MM.1S (cell line): ENCODE measurements at regions not wholly inside any gene's neighbourhood (a gene's known extent, or its start where the extent isn't known, plus 50 kb on each side); places are given as distances from the start of the nearest gene placed in this dataset.

ENCODE experiments used
- DNase-seq: peaks from one replicate; pipeline ENCODE4 v3.0.0-alpha.2; 2015
- H2AFZ ChIP-seq: fragments of 300-600 bp; sonication (generic); 2 replicates; pipeline ENCODE4 v1.6.0; 2016; ENCODE audit warnings: antibody characterized with exemption, low read length
- H3F3A ChIP-seq: fragments of 300-600 bp; sonication (generic); 2 replicates; pipeline ENCODE4 v1.6.1; 2016; ENCODE audit warnings: mild to moderate bottlenecking, antibody characterized with exemption, low read length, moderate library complexity, mixed read lengths; ENCODE audit not compliant: insufficient read depth
- H3K27ac ChIP-seq: fragments of 300-600 bp; sonication (generic); 2 replicates; pipeline ENCODE4 v1.5.1; 2016; ENCODE audit warnings: mild to moderate bottlenecking, low read length
- H3K27me3 ChIP-seq: fragments of 300-600 bp; sonication (generic); replicated peaks from 2 replicates; pipeline ENCODE4 v1.6.0; 2016; ENCODE audit warnings: low read length; ENCODE audit not compliant: insufficient read depth
- H3K36me3 ChIP-seq: fragments of 300-600 bp; sonication (generic); replicated peaks from 2 replicates; pipeline ENCODE4 v1.6.1; 2016; ENCODE audit warnings: mild to moderate bottlenecking, low read length, mixed read lengths; ENCODE audit not compliant: insufficient read depth
- H3K4me1 ChIP-seq: fragments of 300-600 bp; sonication (generic); 2 replicates; pipeline ENCODE4 v1.6.1; 2016; ENCODE audit warnings: low read length, mixed read lengths
- H3K4me2 ChIP-seq: fragments of 300-600 bp; sonication (generic); 2 replicates; pipeline ENCODE4 v1.6.0; 2016; ENCODE audit warnings: low read depth, low read length
- H3K4me3 ChIP-seq: fragments of 300-600 bp; sonication (generic); 2 replicates; pipeline ENCODE4 v1.5.1; 2016; ENCODE audit warnings: low read length, mixed read lengths
- H3K79me2 ChIP-seq: fragments of 300-600 bp; sonication (generic); 2 replicates; pipeline ENCODE4 v1.6.1; 2016; ENCODE audit warnings: mixed run types, low read length, mixed read lengths
- H3K9ac ChIP-seq: fragments of 300-600 bp; sonication (generic); 2 replicates; pipeline ENCODE4 v1.6.1; 2016; ENCODE audit warnings: low read length, mixed read lengths
- H3K9me2 ChIP-seq: fragments of 300-600 bp; sonication (generic); replicated peaks from 2 replicates; pipeline ENCODE4 v1.6.1; 2016; ENCODE audit warnings: mild to moderate bottlenecking, low read length, mixed read lengths; ENCODE audit not compliant: insufficient read depth
- H3K9me3 ChIP-seq: fragments of 300-600 bp; sonication (generic); replicated peaks from 2 replicates; pipeline ENCODE4 v1.6.1; 2016; ENCODE audit warnings: mild to moderate bottlenecking, low read length, mixed read lengths; ENCODE audit not compliant: insufficient read depth
- H4K20me1 ChIP-seq: fragments of 300-600 bp; sonication (generic); 2 replicates; pipeline ENCODE4 v1.6.1; 2016; ENCODE audit warnings: mild to moderate bottlenecking, low read length, moderate library complexity, mixed read lengths; ENCODE audit not compliant: insufficient read depth
- EZH2 ChIP-seq: fragments of 300-600 bp; sonication (generic); optimal IDR thresholded peaks from 2 replicates; pipeline ENCODE3; 2017; ENCODE audit warnings: low read depth, mild to moderate bottlenecking, antibody characterized with exemption, low read length, mixed read lengths
- EZH2phosphoT487 ChIP-seq: fragments of 300-600 bp; sonication (generic); IDR thresholded peaks from 2 replicates; pipeline ENCODE4 v1.6.1; 2018; ENCODE audit warnings: antibody characterized with exemption, low read length
- TF ChIP-seq, protein P1 (sequence below): fragments of 300-600 bp; sonication (generic); IDR thresholded peaks from 2 replicates; pipeline ENCODE4 v1.5.1; 2016; ENCODE audit warnings: antibody characterized with exemption, low read length, mixed read lengths

GRCh38 chrX:34562006-34562405 lies 95.1 kb downstream of the TMEM47 start:
- Histone ChIP-seq H2AFZ (no peak overlapping the region), H3K4me2 (no peak overlapping the region), H3F3A (no peaks in the 10 kb centered on the region), H3K79me2 (no peaks in the 10 kb centered on the region), H3K27ac (no peak overlapping the region), H4K20me1 (no peaks in the 10 kb centered on the region), H3K9me3 (no peaks in the 10 kb centered on the region), H3K9ac (no peak overlapping the region), H3K27me3 (no peaks in the 10 kb centered on the region), H3K4me3 (no peak overlapping the region), H3K4me1 (no peaks in the 10 kb centered on the region), H3K9me2 (no peaks in the 10 kb centered on the region), H3K36me3 (no peaks in the 10 kb centered on the region)
- no peak for DNase-seq
- no peak for TF ChIP-seq EZH2
- TF ChIP-seq, protein P1, sequence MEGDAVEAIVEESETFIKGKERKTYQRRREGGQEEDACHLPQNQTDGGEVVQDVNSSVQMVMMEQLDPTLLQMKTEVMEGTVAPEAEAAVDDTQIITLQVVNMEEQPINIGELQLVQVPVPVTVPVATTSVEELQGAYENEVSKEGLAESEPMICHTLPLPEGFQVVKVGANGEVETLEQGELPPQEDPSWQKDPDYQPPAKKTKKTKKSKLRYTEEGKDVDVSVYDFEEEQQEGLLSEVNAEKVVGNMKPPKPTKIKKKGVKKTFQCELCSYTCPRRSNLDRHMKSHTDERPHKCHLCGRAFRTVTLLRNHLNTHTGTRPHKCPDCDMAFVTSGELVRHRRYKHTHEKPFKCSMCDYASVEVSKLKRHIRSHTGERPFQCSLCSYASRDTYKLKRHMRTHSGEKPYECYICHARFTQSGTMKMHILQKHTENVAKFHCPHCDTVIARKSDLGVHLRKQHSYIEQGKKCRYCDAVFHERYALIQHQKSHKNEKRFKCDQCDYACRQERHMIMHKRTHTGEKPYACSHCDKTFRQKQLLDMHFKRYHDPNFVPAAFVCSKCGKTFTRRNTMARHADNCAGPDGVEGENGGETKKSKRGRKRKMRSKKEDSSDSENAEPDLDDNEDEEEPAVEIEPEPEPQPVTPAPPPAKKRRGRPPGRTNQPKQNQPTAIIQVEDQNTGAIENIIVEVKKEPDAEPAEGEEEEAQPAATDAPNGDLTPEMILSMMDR: no peak
- TF ChIP-seq EZH2phosphoT487: no peak

- no peaks in the 10 kb centered on the region for H3K9me3 ChIP-seq
- no peaks in the 10 kb centered on the region for H4K20me1 ChIP-seq
- no peaks in the 10 kb centered on the region for H3K4me1 ChIP-seq
- H3K79me2 ChIP-seq: no peaks in the 10 kb centered on the region
- no peaks in the 10 kb centered on the region for H3K27me3 ChIP-seq
- DNase-seq: no peak
- H3F3A ChIP-seq: no peaks in the 10 kb centered on the region
- no peak overlapping the region for H3K27ac ChIP-seq
- H3K9ac ChIP-seq: no peak overlapping the region
- no peaks in the 10 kb centered on the region for H3K9me2 ChIP-seq
- no peak overlapping the region for H3K4me2 ChIP-seq
- no peak overlapping the region for H3K4me3 ChIP-seq
- no peak overlapping the region for H2AFZ ChIP-seq
- no peak for TF ChIP-seq EZH2phosphoT487
- no peak for TF ChIP-seq EZH2
- TF ChIP-seq, protein P1: no peak
- no peaks in the 10 kb centered on the region for H3K36me3 ChIP-seq
Observed at GRCh38 chrX:34560180-34560579, 96.9 kb downstream of the TMEM47 start.

DNA sequence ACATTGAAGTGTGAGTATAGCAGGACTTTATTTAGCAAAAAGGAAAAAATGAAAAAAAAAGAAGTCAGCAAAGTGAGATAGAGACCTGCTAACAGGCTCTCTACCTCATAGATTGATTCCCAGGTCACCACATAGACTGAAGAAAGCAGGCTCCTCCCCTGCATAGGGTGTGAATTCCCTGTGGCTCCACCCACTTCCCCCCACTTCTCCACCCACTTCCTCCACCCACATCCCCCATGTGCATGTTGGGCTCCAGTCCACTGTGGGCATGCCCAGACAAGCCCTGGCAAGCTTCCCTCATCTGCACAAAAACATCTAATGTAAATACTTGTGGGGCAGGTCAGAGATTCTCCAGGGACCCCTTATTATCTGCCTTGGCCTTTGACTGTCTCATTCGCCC lies 97.8 kb downstream of the TMEM47 start:
- Histone ChIP-seq H3K9ac (no peak overlapping the region), H4K20me1 (no peaks in the 10 kb centered on the region), H3K4me3 (no peak overlapping the region), H3F3A (no peaks in the 10 kb centered on the region), H2AFZ (no peak overlapping the region), H3K4me2 (no peak overlapping the region), H3K27ac (no peak overlapping the region), H3K9me3 (no peaks in the 10 kb centered on the region), H3K27me3 (no peaks in the 10 kb centered on the region), H3K4me1 (no peaks in the 10 kb centered on the region), H3K79me2 (no peaks in the 10 kb centered on the region), H3K9me2 (no peaks in the 10 kb centered on the region), H3K36me3 (no peaks in the 10 kb centered on the region)
- peak; percentile 7 for DNase-seq
- no peak for TF ChIP-seq EZH2
- no peak for TF ChIP-seq EZH2phosphoT487
- TF ChIP-seq, protein P1: no peak

GRCh38 chrX:34557733-34558132 lies 99.4 kb downstream of the TMEM47 start:
- Histone ChIP-seq H3K36me3 (no peaks in the 10 kb centered on the region), H3K4me3 (no peak overlapping the region), H3F3A (no peaks in the 10 kb centered on the region), H3K4me1 (no peaks in the 10 kb centered on the region), H3K9me3 (no peaks in the 10 kb centered on the region), H3K4me2 (no peak overlapping the region), H3K27ac (no peak overlapping the region), H2AFZ (no peak overlapping the region), H3K27me3 (no peaks in the 10 kb centered on the region), H3K9ac (no peak overlapping the region), H3K79me2 (no peaks in the 10 kb centered on the region), H3K9me2 (no peaks in the 10 kb centered on the region), H4K20me1 (no peaks in the 10 kb centered on the region)
- TF ChIP-seq, protein P1: no peak
- TF ChIP-seq EZH2phosphoT487: no peak
- TF ChIP-seq EZH2: no peak
- no peak for DNase-seq
